GM12873 (cell line): ENCODE measurements at regions not wholly inside any gene's neighbourhood (a gene's known extent, or its start where the extent isn't known, plus 50 kb on each side); places are given as distances from the start of the nearest gene placed in this dataset.

Experiments used
- TF ChIP-seq, protein P1 (sequence below): IDR thresholded peaks from 2 replicates; pipeline ENCODE4 v1.5.1; 2012; ENCODE audit warnings: low read depth, mild to moderate bottlenecking, moderate library complexity, low read length, control low read depth; ENCODE audit not compliant: insufficient read depth; ENCODE audit errors: missing control alignments

DNA sequence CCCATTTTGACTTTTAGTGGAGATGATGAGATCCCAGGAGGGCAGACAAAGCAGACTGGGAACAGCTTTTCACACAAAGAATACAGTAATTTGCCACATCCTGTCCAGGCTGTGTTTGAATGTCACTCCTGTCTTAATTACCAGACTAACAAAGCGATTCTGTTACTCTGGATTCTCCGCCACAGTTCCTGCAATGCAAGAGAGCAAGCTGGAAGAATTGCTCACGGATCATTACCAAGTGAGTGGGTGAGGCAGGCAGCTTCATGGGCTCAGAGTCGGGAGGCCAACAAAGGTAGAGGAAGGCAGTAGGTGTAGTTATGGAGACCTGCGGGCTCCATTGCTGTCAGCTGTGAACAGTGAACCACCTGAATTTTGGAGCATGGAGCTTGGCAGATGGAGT lies 250.5 kb upstream of the ATP5MC3 start:
- TF ChIP-seq, protein P1, sequence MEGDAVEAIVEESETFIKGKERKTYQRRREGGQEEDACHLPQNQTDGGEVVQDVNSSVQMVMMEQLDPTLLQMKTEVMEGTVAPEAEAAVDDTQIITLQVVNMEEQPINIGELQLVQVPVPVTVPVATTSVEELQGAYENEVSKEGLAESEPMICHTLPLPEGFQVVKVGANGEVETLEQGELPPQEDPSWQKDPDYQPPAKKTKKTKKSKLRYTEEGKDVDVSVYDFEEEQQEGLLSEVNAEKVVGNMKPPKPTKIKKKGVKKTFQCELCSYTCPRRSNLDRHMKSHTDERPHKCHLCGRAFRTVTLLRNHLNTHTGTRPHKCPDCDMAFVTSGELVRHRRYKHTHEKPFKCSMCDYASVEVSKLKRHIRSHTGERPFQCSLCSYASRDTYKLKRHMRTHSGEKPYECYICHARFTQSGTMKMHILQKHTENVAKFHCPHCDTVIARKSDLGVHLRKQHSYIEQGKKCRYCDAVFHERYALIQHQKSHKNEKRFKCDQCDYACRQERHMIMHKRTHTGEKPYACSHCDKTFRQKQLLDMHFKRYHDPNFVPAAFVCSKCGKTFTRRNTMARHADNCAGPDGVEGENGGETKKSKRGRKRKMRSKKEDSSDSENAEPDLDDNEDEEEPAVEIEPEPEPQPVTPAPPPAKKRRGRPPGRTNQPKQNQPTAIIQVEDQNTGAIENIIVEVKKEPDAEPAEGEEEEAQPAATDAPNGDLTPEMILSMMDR, result no peak

DNA sequence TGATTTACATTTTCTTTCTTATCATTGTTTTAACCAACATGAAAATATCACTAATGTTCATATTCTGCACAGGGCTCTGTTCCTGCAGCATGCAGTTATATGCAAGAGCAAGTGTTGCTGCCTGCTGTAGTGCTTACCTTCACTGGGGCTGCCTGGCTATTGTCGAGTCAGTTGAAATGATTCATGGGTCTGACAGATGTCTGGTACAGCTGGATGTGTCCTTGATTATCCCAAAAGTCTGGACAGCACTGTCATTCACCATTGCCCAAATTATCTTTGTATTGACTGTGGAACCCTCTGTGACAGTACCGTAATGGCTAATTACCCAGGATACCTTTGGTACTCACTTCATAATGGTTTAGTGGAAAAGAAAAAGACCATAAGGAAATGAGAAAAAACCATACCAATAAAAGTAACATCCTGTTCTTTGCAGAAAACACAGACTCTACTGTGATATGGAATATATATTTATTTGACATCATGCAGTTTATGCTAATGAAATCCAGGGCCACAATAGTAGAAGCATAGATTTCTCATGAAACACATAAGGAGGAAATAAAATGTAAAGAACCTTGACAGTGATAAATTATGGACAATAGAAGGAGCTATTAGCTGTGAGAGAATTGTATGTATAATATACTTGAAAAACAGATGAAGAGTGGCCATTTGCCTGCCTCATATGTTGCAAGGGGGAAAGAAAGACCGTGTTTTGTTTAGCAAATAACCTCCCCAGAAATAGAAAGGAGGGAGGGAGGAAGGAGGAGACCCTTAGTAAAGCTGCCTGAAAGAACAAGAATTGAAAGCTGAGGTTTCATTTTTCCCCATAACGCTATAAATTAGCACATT lies 249.8 kb upstream of the ATP5MC3 start:
- TF ChIP-seq, protein P1, result no peak

- TF ChIP-seq, protein P1, result no peak
Measured at GRCh38 chr2:175430236-175430635, 248.7 kb upstream of the ATP5MC3 start.

DNA sequence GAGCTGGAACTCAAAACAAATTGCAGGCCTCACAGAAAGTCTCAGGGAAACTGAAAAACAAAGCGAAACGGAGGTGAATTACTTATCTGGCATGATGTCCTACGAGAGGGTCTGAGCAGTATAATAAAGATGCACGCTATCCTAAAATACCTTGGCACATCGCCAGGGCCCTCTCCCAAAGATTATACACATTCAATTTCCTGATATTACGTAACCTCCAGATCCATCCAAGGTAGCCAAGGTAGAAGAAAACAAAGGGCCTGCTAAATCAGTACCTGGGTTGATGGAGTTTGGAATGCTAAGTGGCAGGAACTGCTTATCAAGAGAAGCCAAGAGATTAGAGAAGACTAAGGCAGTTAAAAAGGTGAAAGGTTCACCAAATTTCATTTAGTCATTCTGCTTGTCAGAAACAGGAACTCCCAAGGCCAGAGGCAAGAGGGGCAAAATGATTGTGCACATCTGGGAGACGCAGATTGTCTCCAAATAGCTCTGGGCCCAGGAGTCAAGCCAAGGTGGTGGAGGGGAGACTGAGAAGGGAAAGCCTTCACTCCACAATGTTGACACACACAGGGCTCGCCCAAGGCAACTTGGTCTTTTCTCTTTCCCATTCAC lies 236.8 kb upstream of the ATP5MC3 start:
- TF ChIP-seq, protein P1, result no peak

GRCh38 chr2:175414882-175415487 lies 233.5 kb upstream of the ATP5MC3 start:
- TF ChIP-seq, protein P1, result peak; percentile 85

DNA sequence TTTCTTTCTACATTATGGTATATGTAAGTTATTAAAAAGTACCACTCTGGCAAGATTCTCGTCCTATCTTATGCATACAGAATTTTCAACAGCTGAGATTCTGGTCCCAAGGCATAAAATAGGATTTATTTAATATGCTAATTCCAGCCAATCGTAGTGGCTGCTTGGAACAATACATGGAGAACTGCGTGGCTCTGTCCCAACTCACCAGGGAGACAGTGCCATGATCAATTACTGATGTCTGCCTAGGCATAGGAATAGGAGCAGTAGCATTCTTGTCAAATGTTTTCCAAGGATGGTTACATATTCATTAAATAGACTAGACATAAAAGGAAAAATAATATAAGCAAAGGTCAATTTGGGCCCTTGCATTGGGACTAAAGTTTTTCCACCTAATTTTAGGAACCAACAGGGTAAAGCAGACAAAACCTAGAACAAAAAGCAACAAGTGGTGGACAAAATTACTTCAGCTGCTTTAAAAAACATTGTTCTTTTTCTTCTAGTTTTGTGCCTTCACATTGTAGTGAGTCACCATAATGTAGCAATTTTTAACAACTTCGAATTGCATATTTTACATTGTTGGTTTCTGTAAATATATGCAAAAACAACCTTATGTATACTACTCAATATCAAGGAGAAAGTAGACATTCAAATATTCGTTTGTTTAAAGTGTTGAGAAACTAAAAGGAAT lies 232.8 kb upstream of the ATP5MC3 start:
- TF ChIP-seq, protein P1, result no peak

- TF ChIP-seq, protein P1, result no peak
Measured at GRCh38 chr2:175404839-175405238, 223.3 kb upstream of the ATP5MC3 start.
